Motor neuron (in vitro differentiated cells): ENCODE measurements at regions not wholly inside any gene's neighbourhood (a gene's known extent, or its start where the extent isn't known, plus 50 kb on each side); places are given as distances from the start of the nearest gene placed in this dataset.

Experiments
- ATAC-seq, 8 experiments: fragments of 200-7000 bp; cut with Tn5 transposase; replicated peaks in 6 of 8; 2 replicates each; pipeline ENCODE4 v1.8.0; 2021; ENCODE audit warnings: mild to moderate bottlenecking in 8 of 8, moderate library complexity in 8 of 8
- H3K27ac ChIP-seq, 2 donors: fragments of 250-450 bp; sonication (Bioruptor Pico); 2 replicates each; pipeline ENCODE4 v1.9.0; 2021; ENCODE audit warnings: antibody characterized with exemption in 2 of 2, mild to moderate bottlenecking in 2 of 2, moderate library complexity in 1 of 2
- H3K4me1 ChIP-seq, 2 donors: fragments of 250-450 bp; sonication (Bioruptor Pico); replicated peaks in 1 of 2; 2 replicates each; pipeline ENCODE4 v1.6.1; 2021; ENCODE audit warnings: antibody characterized with exemption in 2 of 2, mild to moderate bottlenecking in 2 of 2, moderate library complexity in 1 of 2
- H3K4me3 ChIP-seq, 5 donors: fragments of 250-450 bp; sonication (Bioruptor Pico); 2 replicates each; pipeline ENCODE4 v1.9.0; 2021; ENCODE audit warnings: antibody characterized with exemption in 5 of 5, mild to moderate bottlenecking in 5 of 5, moderate library complexity in 4 of 5
- WGBS, 10 experiments: fragments of 450-650 bp; shearing (Covaris generic); methylation state at CpG; one replicate each; pipeline ENCODE4 v1.0.0; 2022; 5-methylcytosine and 5-hydroxymethylcytosine counted together
- in situ Hi-C, 9 experiments: fragments of 400-800 bp; cut with MboI; loops; one replicate each; pipeline ENCODE4 v1.15.0; 2021; ENCODE audit warnings: low sequenced_read_pairs in 9 of 9, low pct_unique_long_range_greater_than_20kb in 2 of 9; ENCODE audit not compliant: unreplicated experiment in 9 of 9

DNA sequence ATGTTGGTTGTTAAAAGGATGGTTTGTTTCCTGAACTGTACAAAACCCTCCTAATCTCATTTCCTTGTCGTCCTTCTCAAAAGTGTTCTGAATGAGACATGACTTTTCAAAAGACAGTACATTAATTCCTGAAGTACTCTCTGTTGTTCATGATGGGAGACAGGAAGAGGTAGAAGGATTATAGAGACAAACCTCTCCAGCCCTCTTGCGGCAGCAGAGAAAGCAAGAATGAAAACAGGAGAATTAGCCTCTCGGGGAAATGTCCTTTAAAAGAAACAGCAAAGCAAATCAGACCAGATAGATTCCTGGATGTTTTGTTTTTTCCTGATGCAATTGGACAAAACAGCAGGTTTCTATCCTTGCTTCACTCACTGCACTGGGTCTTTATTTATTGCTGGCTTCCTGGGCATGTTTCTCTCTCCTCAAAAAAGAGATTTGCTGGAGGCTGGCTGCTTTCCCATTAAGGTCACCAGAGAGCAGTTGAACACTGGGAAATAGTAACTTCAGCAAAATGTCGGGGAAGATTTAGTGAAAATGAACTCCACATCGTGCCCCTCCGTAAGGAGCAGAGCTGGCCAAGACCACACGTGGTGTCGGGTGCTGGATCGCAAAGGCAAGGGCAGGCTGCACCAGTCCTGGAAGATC lies 145.8 kb upstream of the SYT6 start:
- peak in 1 of 8 experiments; percentile 66 for ATAC-seq
- 77 to 100% (median 84%) methylated on average over 1 to 9 of the region's 9 CpGs; no CpG with 5 or more reads in 1 of the 10 experiments for WGBS, 10 experiments
- Histone ChIP-seq H3K4me3 (no peak overlapping the region), H3K4me1 (peaks cover 0 to 9% of the 10 kb centered on the region in 2 donors), H3K27ac (no peak overlapping the region)
- in situ Hi-C loops = loop anchor here in 4 of 9 experiments (25.0 kb wide), 1 partner anchor 312 kb away; the partner anchor contains the start of gene OLFML3 (in 4 of the 4)

DNA sequence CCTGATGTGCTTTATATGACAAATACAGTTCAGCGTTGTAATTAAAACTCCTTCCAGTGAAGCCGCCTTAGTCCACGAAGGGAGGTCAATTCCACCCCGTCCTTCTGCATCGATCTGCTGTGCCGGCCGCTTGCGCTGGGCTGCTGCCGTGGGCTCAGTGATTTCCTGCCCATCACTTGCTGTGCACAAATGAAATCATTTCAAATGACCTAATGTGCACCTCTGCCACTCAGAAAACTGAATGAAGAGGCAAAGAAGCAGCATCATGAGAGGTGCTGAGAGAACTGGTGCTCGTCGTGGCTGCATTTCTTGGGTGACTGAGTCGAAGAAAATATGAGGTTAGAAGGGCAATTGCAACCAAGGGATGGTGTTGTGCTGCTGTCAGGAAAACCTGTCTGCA lies 144.3 kb upstream of the SYT6 start:
- Histone ChIP-seq H3K4me3 (no peak overlapping the region), H3K27ac (no peak overlapping the region), H3K4me1 (peaks cover 0 to 9% of the 10 kb centered on the region in 2 donors)
- peak in 4 of 8 experiments; percentile 13 to 83 (median 45) for ATAC-seq
- in situ Hi-C loops = loop anchor here in 4 of 9 experiments (25.0 kb wide), 1 partner anchor 311 kb away; the partner anchor contains the start of gene OLFML3 (in 4 of the 4)
- WGBS, 10 experiments = 72 to 100% (median 85%) methylated on average over 3 to 12 of the region's 12 CpGs; no CpG with 5 or more reads in 2 of the 10 experiments

GRCh38 chr1:114296413-114296812 lies 142.7 kb upstream of the SYT6 start:
- ATAC-seq = no peak
- in situ Hi-C loops = loop anchor here in 4 of 9 experiments (25.0 kb wide), 1 partner anchor 309 kb away; the partner anchor contains the start of gene OLFML3 (in 4 of the 4)
- WGBS, 10 experiments = 73 to 100% (median 83%) methylated on average over 1 to 4 of the region's 4 CpGs
- H3K27ac ChIP-seq = no peak overlapping the region
- no peak overlapping the region for H3K4me3 ChIP-seq
- H3K4me1 ChIP-seq = peaks cover 0 to 9% of the 10 kb centered on the region in 2 donors

- peaks cover 0 to 9% of the 10 kb centered on the region in 2 donors for H3K4me1 ChIP-seq
- H3K27ac ChIP-seq = no peak overlapping the region
- H3K4me3 ChIP-seq = no peak overlapping the region
- ATAC-seq = no peak
- in situ Hi-C loops = loop anchor here in 4 of 9 experiments (25.0 kb wide), 1 partner anchor 308 kb away; the partner anchor contains the start of gene OLFML3 (in 4 of the 4)
- WGBS, 10 experiments = 46 to 100% (median 73%) methylated on average over 2 to 6 of the region's 6 CpGs; no CpG with 5 or more reads in 1 of the 10 experiments
Measured at GRCh38 chr1:114295321-114295720, 141.7 kb upstream of the SYT6 start.

GRCh38 chr1:114292835-114293234 lies 139.2 kb upstream of the SYT6 start:
- Histone ChIP-seq H3K27ac (no peak overlapping the region), H3K4me1 (peaks cover 0 to 3% of the 10 kb centered on the region in 2 donors), H3K4me3 (no peak overlapping the region)
- in situ Hi-C loops = loop anchor here in 4 of 9 experiments (25.0 kb wide), 1 partner anchor 306 kb away; the partner anchor contains the start of gene OLFML3 (in 4 of the 4)
- peak in 3 of 8 experiments; percentile 24 to 94 (median 37) for ATAC-seq
- 0 to 100% (median 90%) methylated on average over 1 to 2 of the region's 2 CpGs for WGBS, 10 experiments

DNA sequence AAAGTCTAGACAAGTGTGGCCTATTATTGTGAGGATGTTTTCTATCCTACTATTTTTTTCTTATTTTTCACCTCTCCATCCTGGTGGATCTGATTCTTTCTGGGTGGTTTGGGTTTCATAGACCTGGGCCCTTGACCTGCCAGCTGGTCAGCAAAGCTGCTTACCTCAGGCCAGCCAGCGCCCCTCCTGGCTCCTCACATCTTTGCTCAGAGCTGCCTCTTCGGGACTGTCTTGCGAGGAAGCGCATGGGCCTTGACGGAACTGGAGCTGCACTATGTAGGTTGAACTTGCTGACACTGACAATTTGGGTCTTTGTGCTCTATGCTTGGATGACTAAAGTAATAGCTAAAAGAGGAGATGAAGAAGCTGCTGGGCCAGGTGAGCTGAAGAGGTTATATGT lies 138.5 kb upstream of the SYT6 start:
- Histone ChIP-seq H3K4me1 (no peaks in the 10 kb centered on the region), H3K27ac (no peak overlapping the region), H3K4me3 (no peak overlapping the region)
- 17 to 100% (median 91%) methylated on average over 1 to 5 of the region's 5 CpGs; no CpG with 5 or more reads in 2 of the 10 experiments for WGBS, 10 experiments
- ATAC-seq = peak in 1 of 8 experiments; percentile 2
- in situ Hi-C loops = loop anchor here in 4 of 9 experiments (25.0 kb wide), 1 partner anchor 305 kb away; the partner anchor contains the start of gene OLFML3 (in 4 of the 4)

GRCh38 chr1:114290776-114291175 lies 137.1 kb upstream of the SYT6 start:
- in situ Hi-C loops = loop anchor here in 4 of 9 experiments (25.0 kb wide), 1 partner anchor 303 kb away; the partner anchor contains the start of gene OLFML3 (in 4 of the 4)
- H3K27ac ChIP-seq = no peak overlapping the region
- no peak for ATAC-seq
- no peak overlapping the region for H3K4me3 ChIP-seq
- WGBS, 10 experiments = 0 to 100% (median 48%) methylated on average over 1 to 2 of the region's 2 CpGs; no CpG with 5 or more reads in 1 of the 10 experiments
- H3K4me1 ChIP-seq = peaks cover 0 to 2% of the 10 kb centered on the region in 2 donors

- Histone ChIP-seq H3K4me3 (no peak overlapping the region), H3K27ac (no peak overlapping the region), H3K4me1 (peaks cover 0 to 2% of the 10 kb centered on the region in 2 donors)
- 29 to 96% (median 67%) methylated on average over 1 to 4 of the region's 4 CpGs; no CpG with 5 or more reads in 3 of the 10 experiments for WGBS, 10 experiments
- ATAC-seq = peak in 2 of 8 experiments; percentile 36
- in situ Hi-C loops = loop anchor here in 4 of 9 experiments (25.0 kb wide), 1 partner anchor 303 kb away; the partner anchor contains the start of gene OLFML3 (in 4 of the 4)
Measured at GRCh38 chr1:114290341-114290740, 136.7 kb upstream of the SYT6 start.

GRCh38 chr1:114289824-114290223 lies 136.2 kb upstream of the SYT6 start:
- WGBS, 10 experiments = 0 to 80% (median 40%) methylated on average over 1 to 8 of the region's 8 CpGs; no CpG with 5 or more reads in 2 of the 10 experiments
- Histone ChIP-seq H3K27ac (no peak overlapping the region), H3K4me3 (no peak overlapping the region), H3K4me1 (peaks cover 0 to 2% of the 10 kb centered on the region in 2 donors)
- ATAC-seq = peak in 3 of 8 experiments; percentile 26 to 72 (median 53)
- in situ Hi-C loops = loop anchor here in 4 of 9 experiments (25.0 kb wide), 1 partner anchor 303 kb away; the partner anchor contains the start of gene OLFML3 (in 4 of the 4)

- WGBS, 10 experiments = 38 to 100% (median 83%) methylated on average over 2 to 9 of the region's 9 CpGs; no CpG with 5 or more reads in 1 of the 10 experiments
- in situ Hi-C loops = loop anchor here in 4 of 9 experiments (25.0 kb wide), 1 partner anchor 302 kb away; the partner anchor contains the start of gene OLFML3 (in 4 of the 4)
- H3K27ac ChIP-seq = no peak overlapping the region
- no peak for ATAC-seq
- H3K4me3 ChIP-seq = no peak overlapping the region
- peaks cover 0 to 2% of the 10 kb centered on the region in 2 donors for H3K4me1 ChIP-seq
Measured at GRCh38 chr1:114289306-114289705, 135.6 kb upstream of the SYT6 start.

DNA sequence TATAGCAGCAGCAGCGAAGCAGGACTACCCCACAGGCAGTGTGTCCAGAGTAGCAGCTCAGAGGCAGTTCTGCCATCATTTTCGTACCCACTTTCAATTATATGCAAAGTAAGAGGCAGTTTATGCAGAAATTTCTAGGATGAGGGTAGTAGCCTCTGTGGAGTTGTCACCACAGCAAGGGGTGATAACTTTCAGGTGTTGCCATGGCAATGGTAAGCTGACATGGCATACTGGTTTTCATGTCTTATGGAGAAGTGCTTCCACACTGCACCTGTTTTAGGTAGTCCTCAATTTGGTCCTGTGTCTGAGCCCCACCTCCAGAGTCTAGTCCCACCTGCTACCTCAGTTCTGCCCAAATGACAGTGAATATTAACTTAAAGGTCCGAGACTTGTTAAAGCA lies 133.3 kb upstream of the SYT6 start:
- Histone ChIP-seq H3K4me1 (peaks cover 0 to 2% of the 10 kb centered on the region in 2 donors), H3K4me3 (no peak overlapping the region), H3K27ac (no peak overlapping the region)
- 67 to 83% (median 74%) methylated on average over 2 to 3 of the region's 3 CpGs; no CpG with 5 or more reads in 4 of the 10 experiments for WGBS, 10 experiments
- no peak for ATAC-seq
- in situ Hi-C loops = loop anchor here in 4 of 9 experiments (25.0 kb wide), 1 partner anchor 300 kb away; the partner anchor contains the start of gene OLFML3 (in 4 of the 4)

- 0 to 54% (median 25%) methylated on average over 1 of the region's 1 CpG for WGBS, 10 experiments
- in situ Hi-C loops = loop anchor here in 4 of 9 experiments (25.0 kb wide), 1 partner anchor 299 kb away; the partner anchor contains the start of gene OLFML3 (in 4 of the 4)
- ATAC-seq = peak in 2 of 8 experiments; percentile 45 to 50
Measured at GRCh38 chr1:114286179-114286578, 132.5 kb upstream of the SYT6 start.

More at GRCh38 chr1:114286179-114286578, 132.5 kb upstream of the SYT6 start:
- no peak overlapping the region for H3K27ac ChIP-seq
- H3K4me1 ChIP-seq = peaks cover 0 to 2% of the 10 kb centered on the region in 2 donors
- no peak overlapping the region for H3K4me3 ChIP-seq
